ENCODE measurements at regions not wholly inside any gene's neighbourhood (a gene's known extent, or its start where the extent isn't known, plus 50 kb on each side); places are given as distances from the start of the nearest gene placed in this dataset.

DNA sequence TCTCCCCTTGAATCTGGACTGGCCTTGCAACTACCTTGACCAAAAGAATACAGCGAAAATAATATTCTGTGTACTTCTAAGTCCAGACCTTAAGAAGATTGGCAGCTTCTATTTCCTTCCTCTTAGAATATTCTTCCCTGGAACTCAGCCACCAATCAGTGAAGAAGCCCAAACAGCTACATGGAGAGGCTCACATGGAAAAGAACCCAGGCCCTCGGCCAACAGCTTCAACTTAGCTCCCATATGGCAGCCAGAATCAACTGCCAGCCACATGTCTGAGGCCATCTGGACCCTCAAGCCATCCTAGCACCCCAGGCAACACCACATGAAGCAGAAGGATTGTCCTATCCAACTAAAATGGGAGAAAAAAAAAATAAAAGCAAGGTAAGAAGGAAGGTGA is 178.8 kb downstream of the IBTK start:
- peak; percentile 61 for DNase-seq

DNA sequence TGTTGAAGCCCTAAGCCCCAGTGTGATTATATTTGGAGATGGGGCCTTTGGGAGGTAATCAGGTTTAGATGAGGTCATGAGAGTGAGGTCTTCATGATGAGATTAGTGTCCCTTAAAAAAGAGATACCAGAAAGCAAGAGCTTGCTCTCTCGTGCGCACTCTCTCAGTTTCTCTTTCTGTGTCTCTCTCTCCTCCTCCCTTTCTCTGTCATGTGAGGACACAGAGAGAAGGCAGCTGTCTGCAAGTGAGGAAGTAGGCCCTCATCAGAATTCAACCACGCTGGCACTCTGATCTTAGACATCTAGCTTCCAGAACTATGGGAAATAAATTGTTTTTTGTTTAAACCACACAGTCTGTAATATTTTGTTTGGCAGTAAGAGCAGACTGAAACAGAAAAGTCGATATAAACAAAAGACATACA is 180.5 kb downstream of the IBTK start:
- no peak for DNase-seq

DNA sequence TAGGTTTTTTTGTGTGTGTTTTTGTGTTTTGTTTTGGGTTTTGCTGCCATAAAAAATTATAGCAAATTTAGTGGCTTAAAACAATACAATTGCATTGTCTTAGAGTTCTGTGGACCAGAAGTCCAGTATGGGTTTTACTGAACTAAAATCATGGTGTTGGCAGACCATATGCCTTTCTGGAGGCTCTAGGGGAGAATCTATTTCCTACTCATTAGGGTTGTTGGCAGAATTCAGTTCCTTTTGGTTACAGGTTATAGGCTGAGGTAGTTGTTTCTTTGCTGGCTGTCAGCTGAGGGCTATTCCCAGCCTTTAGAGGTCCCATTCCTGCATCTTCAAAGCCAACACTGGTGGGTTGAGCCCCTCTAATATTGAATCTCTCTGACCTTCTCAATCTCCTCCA is 181.3 kb downstream of the IBTK start:
- DNase-seq: no peak

DNA sequence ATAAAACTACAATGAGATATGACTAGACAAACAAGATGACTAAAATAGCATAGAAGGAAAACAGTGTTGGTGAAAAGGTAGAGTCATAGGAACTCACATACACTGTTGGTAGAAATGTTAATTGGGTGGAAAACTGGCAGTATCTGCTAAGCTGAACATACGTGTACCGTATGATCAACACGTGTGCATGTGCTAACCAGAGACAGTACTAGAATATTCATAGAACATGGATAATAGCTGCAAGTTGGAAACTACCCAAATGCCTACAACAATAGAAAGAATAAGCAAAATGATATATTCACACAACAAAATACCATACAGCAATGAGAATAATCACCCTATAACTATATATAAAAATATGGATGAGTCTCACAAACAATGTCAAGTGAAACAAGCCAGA is 184.0 kb downstream of the IBTK start:
- DNase-seq: no peak

DNA sequence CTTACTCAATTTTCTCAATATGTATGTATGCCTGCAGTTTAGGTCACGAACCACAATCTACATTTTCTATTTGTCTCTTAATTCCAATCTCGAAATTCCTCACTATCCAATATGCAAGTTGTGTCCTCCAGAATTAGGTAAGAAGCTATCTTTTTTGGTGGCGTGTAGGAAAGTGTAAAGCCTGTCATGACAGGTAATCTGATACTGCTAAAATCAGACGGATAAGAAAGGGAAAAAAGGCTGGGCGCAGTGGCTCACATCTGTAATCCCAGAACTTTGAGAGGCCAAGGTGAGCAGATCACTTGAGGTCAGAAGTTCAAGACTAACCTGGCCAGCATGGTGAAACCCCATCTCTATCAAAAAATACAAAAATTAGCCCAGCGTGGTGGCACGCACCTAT is 185.3 kb downstream of the IBTK start:
- DNase-seq: no peak

DNA sequence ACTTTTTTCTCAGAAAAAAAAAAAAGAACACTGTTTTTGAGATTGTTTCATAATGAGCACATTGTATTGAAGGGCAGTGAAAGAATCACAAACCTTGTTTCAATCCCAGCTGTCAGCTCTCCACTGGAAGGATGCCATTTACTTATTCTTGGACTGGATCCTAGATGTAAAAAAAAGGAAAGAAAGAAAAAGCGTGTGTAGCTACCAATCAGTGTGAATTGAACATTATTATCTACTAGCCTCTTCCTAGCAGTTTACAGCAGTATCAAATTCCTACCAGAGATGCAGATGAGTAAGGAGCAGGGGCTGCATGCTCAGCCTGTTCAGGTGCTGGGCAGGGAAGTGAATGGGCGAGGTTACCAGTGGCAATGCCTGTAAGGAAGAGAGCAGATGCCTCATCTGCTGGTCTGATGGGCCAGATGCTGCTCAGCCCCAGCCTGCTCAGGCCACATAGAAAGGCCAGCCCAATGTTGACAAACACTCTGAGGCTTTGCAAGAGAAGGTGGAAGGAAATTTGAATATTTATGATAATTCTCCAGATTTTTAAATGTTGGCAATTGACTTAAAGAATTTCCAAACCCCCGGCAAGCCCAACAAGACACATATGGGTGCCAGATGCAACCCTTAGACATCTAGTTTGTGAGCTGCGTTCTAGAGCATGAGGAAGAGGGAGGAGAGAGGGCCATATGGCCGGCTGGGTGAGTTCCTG is 189.5 kb downstream of the IBTK start:
- DNase-seq: peak; percentile 90

DNA sequence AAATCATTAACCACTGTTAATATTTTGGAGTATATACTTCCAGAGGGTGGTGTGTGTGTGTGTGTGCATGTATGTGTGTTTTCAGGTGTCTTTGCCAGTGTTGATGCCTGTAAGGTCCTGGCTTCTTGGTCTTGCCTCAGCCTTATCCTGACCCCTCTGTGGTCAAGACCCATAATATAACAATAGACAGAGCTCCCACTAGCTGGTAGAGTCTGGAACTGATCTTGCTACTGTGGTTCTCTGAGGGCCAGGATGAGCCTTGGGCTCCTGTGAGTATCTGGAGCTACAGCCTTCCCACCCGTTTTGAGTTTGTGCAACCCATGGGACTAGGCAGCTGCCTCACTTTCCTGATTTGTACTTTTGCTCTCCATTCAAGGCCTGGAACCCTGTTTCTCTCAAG is 191.0 kb downstream of the IBTK start:
- DNase-seq: no peak

DNA sequence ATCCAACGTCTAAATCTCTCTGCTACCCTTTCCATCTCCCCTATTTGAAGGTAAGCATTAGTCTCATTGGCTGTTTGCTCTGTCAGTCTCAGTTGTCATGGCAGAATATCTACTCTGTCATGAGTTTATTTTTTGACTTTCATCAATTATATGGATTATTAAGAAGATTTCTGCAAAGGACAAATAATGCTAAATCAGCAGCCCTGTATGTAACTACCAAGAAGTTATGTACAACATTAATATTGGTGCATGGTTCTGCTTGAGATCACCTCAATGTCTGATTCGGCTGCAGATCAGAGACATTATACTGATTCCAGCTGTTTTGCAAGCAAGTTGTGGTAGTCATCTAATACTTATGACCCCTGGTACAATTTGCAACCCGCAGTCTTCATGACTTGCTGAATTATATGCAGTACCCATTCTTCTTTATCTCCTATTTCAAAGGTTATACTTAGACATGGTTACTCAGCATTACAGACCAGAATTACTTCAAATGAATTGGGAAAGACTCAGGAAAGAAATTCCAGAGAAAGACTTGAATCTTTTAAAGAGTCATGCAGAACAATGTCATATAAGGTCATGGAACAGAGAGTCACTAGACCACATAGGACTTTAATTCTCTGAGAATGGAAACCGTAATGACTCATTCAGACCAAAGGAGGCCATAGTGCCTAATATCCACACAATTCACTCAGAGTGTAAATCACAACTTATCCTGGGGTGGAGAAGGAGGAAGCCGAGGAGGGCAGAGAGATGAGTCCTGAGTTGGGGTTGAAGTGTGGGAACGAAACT is 201.4 kb downstream of the IBTK start:
- no peak for DNase-seq

DNA sequence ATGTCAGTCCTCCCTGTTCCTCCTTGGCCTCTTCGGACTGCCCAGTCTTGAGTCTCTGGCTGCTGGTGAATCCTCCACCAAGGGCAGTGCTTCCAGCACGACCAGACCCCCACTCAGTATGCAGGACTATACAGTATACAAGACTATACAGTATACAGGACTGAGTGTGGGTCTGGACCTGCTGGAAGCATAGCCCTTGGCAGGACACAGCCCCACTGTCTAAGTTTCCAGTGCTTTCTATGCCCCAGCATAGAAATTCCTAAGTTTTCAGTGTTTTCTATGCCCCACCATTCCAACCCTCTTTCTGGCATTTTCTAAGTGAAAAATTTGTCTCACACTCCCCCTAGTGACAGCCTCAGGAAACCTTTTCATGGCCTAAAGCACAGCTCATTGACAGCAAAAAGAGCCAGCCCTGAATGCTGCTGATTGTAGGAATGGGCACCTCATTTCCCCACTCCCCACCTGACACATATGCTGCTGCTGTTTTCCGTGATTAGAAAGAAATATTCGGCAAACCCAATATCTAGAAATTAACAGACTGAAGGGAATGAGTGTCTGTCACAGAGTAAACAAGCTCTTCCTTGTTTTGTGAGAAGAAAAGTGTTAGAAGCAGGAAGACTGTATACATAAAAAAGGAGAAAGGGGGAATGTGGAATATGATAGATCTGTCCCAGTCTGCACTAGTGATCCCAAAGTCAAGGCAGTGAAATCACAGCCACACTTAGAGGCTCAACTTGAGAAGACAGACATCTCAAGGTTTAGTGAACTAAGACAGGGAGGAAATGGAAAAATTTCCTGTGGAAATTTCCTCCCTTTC is 206.9 kb downstream of the IBTK start:
- peak; percentile 9 for DNase-seq

DNA sequence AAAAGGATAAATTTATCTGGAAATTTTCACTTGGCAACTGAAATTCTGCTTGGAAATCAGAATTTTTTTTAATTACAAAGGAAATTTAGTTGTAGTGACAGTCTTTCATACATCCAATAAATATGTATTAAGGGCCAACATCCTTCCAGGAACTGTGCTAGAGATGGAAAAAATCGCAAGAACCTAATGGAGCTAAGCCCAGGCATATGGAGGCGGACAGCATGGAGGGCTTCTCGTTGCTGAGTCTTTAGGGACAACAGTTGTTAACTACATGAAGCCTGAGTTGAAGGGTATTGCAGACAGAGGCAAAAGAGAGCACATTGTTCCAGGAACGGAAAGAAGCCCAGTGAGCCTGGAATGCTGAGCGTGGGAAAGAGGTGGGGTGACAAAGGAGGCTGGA is 208.9 kb downstream of the IBTK start:
- no peak for DNase-seq

DNA sequence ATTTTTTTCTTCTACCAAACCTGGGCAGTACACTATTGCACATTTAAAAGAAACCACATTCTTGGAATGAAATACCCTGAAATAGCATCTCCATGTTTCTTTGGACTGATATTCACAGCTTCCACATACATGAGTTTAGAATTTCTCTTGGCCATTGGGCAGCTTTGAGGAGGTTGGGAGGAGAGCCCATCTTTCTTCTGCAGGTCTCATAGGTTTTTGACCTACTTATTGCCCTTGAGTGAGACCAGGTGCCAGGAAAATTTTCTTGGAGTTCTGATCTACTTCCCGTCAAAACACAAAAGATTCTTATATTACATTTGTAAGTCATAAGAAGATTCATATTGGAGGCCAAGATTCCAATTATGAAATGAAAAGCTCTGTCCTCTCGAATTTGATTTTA is 212.0 kb downstream of the IBTK start:
- DNase-seq: no peak

DNA sequence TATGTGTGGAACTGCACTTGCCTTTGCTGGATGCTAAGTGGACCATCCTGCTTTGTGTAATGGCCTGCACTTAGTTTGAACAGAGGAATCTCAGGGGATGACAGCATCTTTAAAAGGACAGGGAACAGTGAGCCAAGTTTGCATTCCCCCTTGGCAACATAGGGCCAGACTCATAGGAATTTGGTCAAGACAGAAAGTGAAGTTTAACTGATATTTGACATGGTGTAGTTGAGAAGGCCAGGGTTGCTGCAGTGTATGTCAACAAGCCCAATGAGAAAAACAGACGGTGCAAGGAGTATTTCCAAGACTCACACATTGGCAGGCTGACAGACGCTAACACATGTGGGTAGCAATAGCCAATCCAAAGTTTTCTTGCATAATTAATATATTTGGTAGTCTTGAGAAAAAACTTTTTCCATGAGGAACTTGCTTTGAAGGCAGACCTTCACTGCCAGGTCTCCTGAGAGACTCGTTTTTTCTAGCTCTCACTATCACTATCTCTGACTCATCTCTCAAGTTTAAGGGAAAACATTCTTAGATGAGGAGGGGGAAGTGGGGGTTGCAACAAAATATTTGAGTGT is 213.8 kb downstream of the IBTK start:
- DNase-seq: no peak

DNA sequence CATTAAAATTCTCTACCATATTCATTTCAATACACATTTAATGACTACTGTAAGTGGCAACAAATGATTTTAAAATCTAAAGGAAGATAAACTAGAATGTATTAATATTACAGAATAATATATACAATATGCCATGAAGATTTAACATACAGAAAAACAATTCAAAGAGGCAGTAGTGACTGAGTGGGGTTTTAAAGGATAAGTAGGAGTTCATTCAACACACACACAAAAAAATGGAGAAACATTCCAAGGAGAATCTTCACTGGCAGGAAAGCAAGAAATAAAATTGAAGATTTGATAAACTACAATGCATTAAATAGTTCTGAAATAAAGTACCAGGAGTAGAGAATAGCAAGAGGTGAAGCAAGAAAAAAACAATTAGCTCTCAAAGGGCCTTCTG is 215.1 kb downstream of the IBTK start:
- no peak for DNase-seq

DNA sequence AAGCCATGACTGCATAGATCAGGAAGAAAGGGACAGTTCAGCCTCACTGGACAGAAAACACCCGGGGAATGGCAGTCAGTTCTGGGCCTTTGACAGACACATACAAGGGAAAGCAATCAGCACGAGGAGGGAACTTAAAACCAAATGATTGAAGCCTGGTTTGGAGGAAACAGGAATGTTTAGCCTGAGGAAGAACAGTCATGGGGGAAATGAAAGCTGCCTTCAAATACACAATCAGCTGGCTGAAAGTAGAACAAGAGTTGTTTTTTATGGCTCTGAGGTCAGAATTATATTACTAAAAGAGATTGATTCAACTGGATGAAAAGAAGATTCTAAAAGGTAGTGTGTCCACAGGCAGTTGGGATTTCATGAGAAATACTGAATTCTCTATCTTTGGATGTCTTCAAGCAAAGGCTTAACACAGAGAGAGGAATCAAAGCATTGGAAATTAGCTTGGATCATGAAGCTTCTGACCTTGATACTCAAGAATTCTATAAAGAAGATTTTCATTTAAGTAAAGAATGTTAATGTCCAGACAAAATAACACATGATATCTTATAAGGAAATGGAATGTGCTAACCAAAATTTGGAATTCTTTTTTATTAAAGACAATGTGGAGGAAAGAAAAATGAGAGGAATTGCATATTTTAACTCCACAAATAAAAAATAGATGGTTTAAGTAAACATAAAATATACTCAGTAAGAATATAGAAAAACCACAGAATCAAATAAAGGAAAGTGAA is 216.6 kb downstream of the IBTK start:
- no peak for DNase-seq

DNA sequence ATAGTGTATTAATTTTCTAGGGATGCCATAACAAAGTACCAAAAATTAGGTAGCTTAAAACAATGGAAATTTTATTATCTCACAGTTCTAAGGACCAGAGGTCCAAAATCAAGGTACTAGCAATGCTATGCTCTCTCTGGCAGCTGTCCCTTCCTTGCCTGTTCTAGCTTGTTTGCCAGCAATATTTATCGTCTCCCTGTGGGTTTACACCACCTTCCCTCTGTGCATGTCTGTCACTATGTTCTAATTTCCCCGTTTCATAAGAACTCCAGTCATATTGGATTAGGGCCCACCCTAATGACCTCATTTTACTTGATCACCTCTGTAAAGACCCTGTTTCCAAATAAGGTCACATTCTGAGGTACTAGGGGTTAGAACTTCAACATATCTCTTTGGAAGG is 217.2 kb downstream of the IBTK start:
- no peak for DNase-seq

DNA sequence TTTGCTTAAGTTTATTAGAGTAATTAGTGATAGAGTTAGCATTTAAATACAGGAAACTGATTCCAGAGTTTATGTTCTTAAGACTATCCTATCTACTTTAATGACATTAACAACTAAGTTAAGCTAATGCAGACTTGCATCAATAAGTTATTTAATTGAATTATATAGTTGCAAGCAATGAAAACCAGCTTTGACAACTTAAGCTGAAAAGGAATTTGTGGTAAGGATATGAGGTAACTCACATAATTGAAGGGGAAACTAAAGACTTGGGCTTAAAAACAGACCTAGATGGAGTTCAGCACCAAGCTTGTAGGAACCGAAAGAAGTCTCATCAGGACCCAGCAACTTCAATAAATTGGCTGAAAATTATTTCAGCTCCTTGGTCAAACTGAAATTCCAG is 222.3 kb downstream of the IBTK start:
- DNase-seq: no peak

DNA sequence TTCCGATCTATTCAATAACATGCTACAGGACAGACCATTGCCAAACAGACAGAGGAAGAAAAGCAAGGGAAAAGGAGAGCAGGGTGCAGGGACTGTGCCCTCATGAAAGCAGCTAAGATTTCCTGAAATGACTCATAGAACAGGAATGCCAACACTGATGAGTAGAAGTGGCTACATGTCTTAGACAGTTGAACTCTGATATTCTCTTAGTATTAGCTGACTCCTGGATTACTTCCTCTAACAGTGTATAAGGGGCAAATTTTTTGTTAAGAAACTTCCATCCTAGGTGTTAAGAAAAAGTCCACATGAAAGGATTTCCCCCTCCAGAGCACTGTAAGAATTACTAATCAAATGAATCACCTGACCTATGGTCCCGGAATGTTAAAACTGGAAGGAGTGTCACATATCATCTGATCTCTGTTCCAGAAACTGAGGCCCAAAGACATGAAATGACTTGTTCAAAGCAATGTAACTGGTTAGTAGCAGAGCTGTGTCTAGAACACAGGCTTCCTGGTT is 224.9 kb downstream of the IBTK start:
- DNase-seq: no peak

DNA sequence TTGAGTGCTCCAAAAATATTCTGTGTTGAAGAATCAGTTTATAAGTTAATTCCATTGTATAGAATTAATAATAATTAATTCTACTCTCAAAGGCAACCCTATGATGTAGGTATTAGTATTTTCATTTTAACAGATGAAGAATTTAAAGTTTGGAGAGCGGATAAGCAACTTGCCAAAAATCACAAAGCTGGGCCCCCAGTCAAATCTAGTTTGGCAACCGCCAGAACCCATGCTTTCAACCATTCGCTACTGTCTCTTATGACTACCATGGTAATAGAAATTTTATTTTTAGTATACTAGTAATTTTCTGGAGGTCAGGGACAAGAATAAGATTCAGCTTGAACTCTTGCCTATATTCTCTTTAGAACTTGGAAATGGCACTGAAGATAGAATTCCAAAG is 229.8 kb downstream of the IBTK start:
- DNase-seq: no peak

DNA sequence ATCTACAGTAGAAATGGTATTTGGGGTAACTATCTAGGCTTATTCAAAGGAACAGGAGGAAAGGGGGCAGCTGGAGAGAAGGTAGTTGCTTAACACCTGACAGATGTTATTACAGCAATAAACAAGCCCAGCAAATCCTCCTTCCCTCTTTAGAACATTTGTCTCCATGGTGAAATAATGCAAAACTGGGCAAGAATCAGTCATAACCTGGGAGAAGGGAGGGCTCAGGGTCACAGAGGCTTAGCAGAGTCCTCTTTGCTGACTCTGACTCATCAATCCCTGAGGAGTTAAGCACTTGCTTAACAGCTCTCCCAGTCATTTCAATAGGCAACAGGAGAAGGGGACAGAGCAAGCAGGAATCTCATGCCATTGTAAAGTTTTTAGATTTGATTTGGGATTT is 230.3 kb downstream of the IBTK start:
- DNase-seq: peak; percentile 74

DNA sequence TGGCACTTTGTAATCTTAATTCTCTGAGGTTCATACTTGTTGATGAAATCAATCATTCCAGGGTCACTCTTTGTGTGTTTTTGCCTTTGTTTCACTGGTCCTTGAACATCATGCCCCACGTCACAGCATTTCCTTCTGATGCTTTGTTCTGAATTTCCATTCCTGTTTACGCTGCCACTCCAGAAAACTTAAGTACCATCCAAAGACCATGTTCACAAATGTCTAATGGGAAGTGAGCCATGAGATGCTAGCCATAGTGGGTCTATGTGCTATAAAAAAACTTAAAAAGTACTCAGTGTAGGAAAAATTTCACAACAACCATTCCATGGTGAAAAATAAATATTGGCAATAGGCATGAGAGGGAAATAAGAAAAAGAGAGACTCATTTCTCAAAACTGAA is 232.0 kb downstream of the IBTK start:
- no peak for DNase-seq

DNA sequence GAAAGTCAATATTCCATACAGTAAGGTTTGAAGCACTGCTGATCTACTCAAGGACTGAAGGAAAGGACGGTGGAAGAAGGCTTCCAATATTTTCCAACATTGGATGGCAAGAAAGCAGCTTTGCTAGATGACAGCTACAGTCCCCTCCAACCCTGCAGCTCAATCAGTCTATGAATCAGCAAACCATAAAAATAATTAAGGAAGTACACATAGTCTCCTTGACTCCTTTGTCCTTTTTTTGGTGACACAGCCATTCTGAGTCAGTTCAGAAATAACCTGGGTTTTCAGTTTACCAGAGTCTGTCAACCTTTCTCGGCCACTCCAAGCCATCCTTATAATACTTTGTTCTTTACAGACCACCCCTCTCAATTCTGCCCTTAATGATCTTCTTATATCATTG is 232.5 kb downstream of the IBTK start:
- no peak for DNase-seq
